ENCODE measurements at regions not wholly inside any gene's neighbourhood (a gene's known extent, or its start where the extent isn't known, plus 50 kb on each side); places are given as distances from the start of the nearest gene placed in this dataset.

DNA sequence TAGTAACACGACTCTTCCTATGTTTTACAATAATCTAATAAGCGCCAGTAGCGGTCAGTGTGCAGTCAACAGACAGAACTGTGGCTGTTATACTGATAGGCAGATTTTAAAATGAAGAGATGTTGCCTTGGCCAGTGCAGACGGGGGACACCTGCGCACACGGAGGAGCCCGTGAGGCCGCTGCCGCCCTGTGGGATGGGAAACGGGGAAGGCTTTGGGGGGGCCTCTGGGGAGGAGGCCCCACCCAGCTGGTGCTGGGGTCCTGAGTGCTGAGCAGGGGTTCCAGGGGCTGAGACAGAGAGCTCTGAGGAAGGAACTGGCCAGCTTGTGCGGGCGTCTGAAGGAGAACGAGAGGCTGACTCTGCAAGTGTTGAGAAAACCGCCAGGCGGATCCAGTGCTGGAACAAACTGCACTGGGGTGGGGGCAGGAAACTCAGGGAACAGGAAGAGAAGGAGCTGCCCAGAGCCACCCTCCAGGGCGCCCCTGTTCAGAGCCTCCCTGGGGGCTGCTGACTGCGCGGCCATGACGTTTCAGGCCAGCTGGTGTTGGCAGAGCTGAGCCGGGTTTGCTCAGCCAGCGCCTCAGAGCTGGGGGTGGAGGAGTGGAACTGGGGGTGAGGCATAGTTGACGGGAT is 426.4 kb downstream of the TCERG1L start:
- Histone ChIP-seq H3K9me3 (no peaks in the 10 kb centered on the region), H3K27ac (no peak overlapping the region), H3K4me1 (no peaks in the 10 kb centered on the region), H3K27me3 (no peaks in the 10 kb centered on the region), H3K36me3 (no peaks in the 10 kb centered on the region), H3K4me3 (no peak overlapping the region)
- TF ChIP-seq, protein P1, sequence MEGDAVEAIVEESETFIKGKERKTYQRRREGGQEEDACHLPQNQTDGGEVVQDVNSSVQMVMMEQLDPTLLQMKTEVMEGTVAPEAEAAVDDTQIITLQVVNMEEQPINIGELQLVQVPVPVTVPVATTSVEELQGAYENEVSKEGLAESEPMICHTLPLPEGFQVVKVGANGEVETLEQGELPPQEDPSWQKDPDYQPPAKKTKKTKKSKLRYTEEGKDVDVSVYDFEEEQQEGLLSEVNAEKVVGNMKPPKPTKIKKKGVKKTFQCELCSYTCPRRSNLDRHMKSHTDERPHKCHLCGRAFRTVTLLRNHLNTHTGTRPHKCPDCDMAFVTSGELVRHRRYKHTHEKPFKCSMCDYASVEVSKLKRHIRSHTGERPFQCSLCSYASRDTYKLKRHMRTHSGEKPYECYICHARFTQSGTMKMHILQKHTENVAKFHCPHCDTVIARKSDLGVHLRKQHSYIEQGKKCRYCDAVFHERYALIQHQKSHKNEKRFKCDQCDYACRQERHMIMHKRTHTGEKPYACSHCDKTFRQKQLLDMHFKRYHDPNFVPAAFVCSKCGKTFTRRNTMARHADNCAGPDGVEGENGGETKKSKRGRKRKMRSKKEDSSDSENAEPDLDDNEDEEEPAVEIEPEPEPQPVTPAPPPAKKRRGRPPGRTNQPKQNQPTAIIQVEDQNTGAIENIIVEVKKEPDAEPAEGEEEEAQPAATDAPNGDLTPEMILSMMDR (IDR thresholded peaks at IDR 0.05), result no peak
- no peak for DNase-seq (ENCODE audit: low spot score in 2 of 2)
- intact Hi-C loops (cut with DNase I), result no loop called here

DNA sequence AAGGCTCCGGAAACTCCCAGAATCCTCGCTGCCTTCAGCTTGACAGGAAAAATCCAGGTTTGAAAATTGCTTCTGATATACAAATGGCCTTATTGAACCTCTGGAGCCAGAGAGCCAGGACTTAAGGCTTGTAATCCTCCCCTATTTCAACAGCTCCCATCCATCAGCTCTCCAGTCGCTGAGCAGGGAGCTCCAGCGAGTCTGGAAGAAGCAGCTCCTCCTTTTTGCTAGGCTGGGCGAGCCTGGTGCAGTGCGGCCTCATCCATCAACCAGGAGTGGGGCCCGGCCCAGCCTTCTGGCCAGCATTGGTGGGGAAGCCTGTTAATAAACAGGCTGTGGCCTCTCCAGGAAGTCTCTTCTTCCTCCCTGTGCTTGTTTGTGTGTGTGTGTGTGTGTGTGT is 424.4 kb downstream of the TCERG1L start:
- Histone ChIP-seq H3K27ac (no peak overlapping the region), H3K27me3 (no peaks in the 10 kb centered on the region), H3K4me3 (no peak overlapping the region), H3K9me3 (no peaks in the 10 kb centered on the region), H3K4me1 (no peaks in the 10 kb centered on the region), H3K36me3 (no peaks in the 10 kb centered on the region)
- TF ChIP-seq, protein P1 (IDR thresholded peaks at IDR 0.05), result no peak
- DNase-seq (ENCODE audit: low spot score in 2 of 2), result no peak
- intact Hi-C loops (cut with DNase I), result no loop called here

DNA sequence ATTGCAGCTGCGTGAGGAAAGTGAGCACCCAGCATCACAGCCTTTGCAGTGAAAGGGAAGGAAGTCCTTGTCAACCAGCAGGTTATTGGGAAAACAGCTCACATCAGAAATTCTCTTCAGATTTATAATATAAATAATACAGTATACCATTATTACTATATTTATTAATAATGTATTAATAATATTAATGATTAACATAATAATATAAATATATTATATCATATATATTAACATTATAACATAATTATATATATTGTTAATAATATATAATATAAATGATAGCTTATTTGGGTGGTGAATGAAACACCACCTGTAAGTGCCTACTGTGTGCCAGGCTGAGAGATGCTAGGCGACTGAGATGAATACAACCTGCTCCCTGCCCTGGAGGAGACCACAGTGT is 423.0 kb downstream of the TCERG1L start:
- intact Hi-C loops (cut with DNase I), result no loop called here
- no peak overlapping the region for H3K4me3 ChIP-seq
- no peaks in the 10 kb centered on the region for H3K9me3 ChIP-seq
- no peaks in the 10 kb centered on the region for H3K4me1 ChIP-seq
- H3K36me3 ChIP-seq, result no peaks in the 10 kb centered on the region
- TF ChIP-seq, protein P1 (IDR thresholded peaks at IDR 0.05), result no peak
- no peaks in the 10 kb centered on the region for H3K27me3 ChIP-seq
- no peak overlapping the region for H3K27ac ChIP-seq
- no peak for DNase-seq (ENCODE audit: low spot score in 2 of 2)

DNA sequence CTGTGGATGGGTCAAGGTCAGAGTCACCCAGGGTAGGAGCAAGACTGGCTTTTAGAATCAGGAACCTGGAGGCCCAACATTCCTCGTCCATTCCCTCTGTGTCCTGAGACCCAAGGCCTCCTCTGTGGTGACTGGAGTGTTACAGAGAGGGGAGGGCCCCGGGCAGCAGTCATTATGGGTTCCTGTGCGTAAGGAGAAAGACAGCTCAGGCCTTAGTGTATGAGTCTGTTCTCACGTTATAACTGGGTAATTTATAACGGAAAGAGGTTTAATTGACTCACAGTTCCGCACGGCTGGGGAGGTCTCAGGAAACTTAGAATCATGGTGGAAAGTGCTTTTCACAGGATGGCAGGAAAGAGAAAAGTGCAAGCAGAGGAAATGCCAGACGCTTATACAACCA is 422.3 kb downstream of the TCERG1L start:
- no peak for DNase-seq (ENCODE audit: low spot score in 2 of 2)
- intact Hi-C loops (cut with DNase I), result no loop called here
- Histone ChIP-seq H3K27ac (no peak overlapping the region), H3K4me3 (no peak overlapping the region), H3K9me3 (no peaks in the 10 kb centered on the region), H3K27me3 (no peaks in the 10 kb centered on the region), H3K36me3 (no peaks in the 10 kb centered on the region), H3K4me1 (no peaks in the 10 kb centered on the region)
- TF ChIP-seq, protein P1 (IDR thresholded peaks at IDR 0.05), result no peak

DNA sequence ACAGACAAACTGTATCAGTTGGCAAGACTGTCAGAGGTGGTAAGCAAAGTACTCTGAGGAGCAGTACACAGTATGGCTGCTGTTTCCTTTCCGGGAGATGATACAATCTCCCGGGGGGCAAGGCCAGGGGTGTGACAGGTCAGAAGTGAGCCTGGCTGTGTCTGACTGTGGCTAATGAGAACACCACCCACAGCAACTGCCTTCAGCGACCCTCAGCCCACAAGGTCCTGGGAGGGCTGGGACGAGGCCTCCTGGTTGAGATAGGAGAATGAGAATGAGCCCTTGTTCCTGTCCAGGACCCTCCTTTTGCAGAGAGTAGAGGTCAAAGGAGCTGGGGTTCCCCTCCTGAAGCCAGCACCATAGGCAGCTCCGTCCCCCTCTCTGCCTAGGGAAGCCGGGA is 421.7 kb downstream of the TCERG1L start:
- DNase-seq (ENCODE audit: low spot score in 2 of 2), result no peak
- intact Hi-C loops (cut with DNase I), result no loop called here
- TF ChIP-seq, protein P1 (IDR thresholded peaks at IDR 0.05), result no peak

DNA sequence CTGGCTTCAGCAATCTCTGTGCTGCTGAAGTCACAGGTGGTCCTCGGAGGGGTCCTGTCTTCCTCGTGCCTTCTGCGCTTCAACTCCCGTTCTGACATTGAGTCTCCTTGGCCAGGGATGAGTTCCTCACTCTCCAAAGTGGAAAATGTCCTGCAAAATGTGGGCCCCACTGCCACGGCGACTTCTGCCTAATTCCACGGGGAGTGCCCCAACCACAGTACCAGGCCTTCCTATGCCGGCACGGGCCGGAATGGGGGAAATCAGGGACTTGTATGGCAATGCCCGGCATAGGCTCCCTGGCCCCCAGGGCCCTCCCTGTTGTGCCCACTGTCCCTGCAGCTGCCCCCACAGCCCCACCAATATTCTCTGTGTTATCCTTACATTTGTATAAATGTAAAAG is 420.5 kb downstream of the TCERG1L start:
- no peaks in the 10 kb centered on the region for H3K27me3 ChIP-seq
- H3K27ac ChIP-seq, result no peak overlapping the region
- no peaks in the 10 kb centered on the region for H3K4me1 ChIP-seq
- no peaks in the 10 kb centered on the region for H3K36me3 ChIP-seq
- TF ChIP-seq, protein P1 (IDR thresholded peaks at IDR 0.05), result no peak
- DNase-seq (ENCODE audit: low spot score in 2 of 2), result no peak
- intact Hi-C loops (cut with DNase I), result no loop called here
- no peaks in the 10 kb centered on the region for H3K9me3 ChIP-seq
- no peak overlapping the region for H3K4me3 ChIP-seq

More for the DNA sequence above, 421.7 kb downstream of the TCERG1L start:
- Histone ChIP-seq H3K27me3 (no peaks in the 10 kb centered on the region), H3K4me3 (no peak overlapping the region), H3K4me1 (no peaks in the 10 kb centered on the region), H3K36me3 (no peaks in the 10 kb centered on the region), H3K27ac (no peak overlapping the region), H3K9me3 (no peaks in the 10 kb centered on the region)

Data from ascending aorta (tissue), 2 donors.